WTC11 (cell line): ENCODE measurements at regions not wholly inside any gene's neighbourhood (a gene's known extent, or its start where the extent isn't known, plus 50 kb on each side); places are given as distances from the start of the nearest gene placed in this dataset.

ENCODE experiments used
- ATAC-seq: fragments of 200-7000 bp; cut with Tn5 transposase; 2 replicates; pipeline ENCODE4 v1.10.0; 2021; ENCODE audit warnings: mild to moderate bottlenecking, moderate library complexity
- CTCF ChIA-PET: fragments of 300-600 bp; sonication (Branson Sonifier 250); formaldehyde crosslinking; loops from one replicate; lab custom pipeline; 2021; ENCODE audit warnings: antibody characterized with exemption; lab: Charles Lee
- POLR2A ChIA-PET: fragments of 350-600 bp; sonication (Branson Sonifier 250); formaldehyde crosslinking; loops from one replicate; lab custom pipeline; 2021; ENCODE audit warnings: antibody characterized with exemption; lab: Charles Lee
- DNase-seq: peaks from one replicate; pipeline ENCODE4 v3.0.0; 2021; ENCODE audit warnings: low spot score
- H3K27ac Mint-ChIP-seq: 2 replicates; pipeline ENCODE4 v1.8.0; 2021; ENCODE audit warnings: mixed read lengths
- H3K27me3 Mint-ChIP-seq: 2 replicates; pipeline ENCODE4 v1.8.0; 2021; ENCODE audit warnings: low read depth, mild to moderate bottlenecking, moderate library complexity, mixed read lengths
- H3K36me3 Mint-ChIP-seq: 2 replicates; pipeline ENCODE4 v1.8.0; 2021; ENCODE audit warnings: mixed read lengths
- H3K4me1 Mint-ChIP-seq: 2 replicates; pipeline ENCODE4 v1.8.0; 2022; ENCODE audit warnings: mixed read lengths
- H3K4me3 Mint-ChIP-seq: 2 replicates; pipeline ENCODE4 v1.8.0; 2021; ENCODE audit warnings: mild to moderate bottlenecking, moderate library complexity, mixed read lengths
- H3K9me3 Mint-ChIP-seq: 2 replicates; pipeline ENCODE4 v1.8.0; 2021; ENCODE audit warnings: mixed read lengths
- ATF1 ChIP-seq: sonication (generic); formaldehyde crosslinking; IDR thresholded peaks from 2 replicates; pipeline ENCODE4 v1.8.1; 2023; ENCODE audit warnings: mild to moderate bottlenecking, moderate library complexity, missing genetic modification reagents
- E2F1 ChIP-seq: sonication (generic); formaldehyde crosslinking; IDR thresholded peaks from 2 replicates; pipeline ENCODE4 v1.8.0; 2022; ENCODE audit warnings: mild to moderate bottlenecking, missing genetic modification reagents
- E2F5 ChIP-seq: sonication (generic); formaldehyde crosslinking; IDR thresholded peaks from 2 replicates; pipeline ENCODE4 v1.8.1; 2022; ENCODE audit warnings: mild to moderate bottlenecking, moderate library complexity, missing genetic modification reagents
- ELF4 ChIP-seq: sonication (generic); formaldehyde crosslinking; IDR thresholded peaks from 2 replicates; pipeline ENCODE4 v1.8.1; 2022; ENCODE audit warnings: low read depth, mild to moderate bottlenecking, moderate library complexity, missing genetic modification reagents
- FOXJ3 ChIP-seq: sonication (generic); formaldehyde crosslinking; IDR thresholded peaks from 2 replicates; pipeline ENCODE4 v1.9.0; 2021; ENCODE audit warnings: missing genetic modification reagents, mild to moderate bottlenecking, borderline replicate concordance
- GABPB1 ChIP-seq: sonication (generic); formaldehyde crosslinking; IDR thresholded peaks from 2 replicates; pipeline ENCODE4 v1.8.1; 2023; ENCODE audit warnings: mild to moderate bottlenecking, missing genetic modification reagents
- GRHL2 ChIP-seq: fragments of 250-450 bp; sonication (Bioruptor Pico); IDR thresholded peaks from 2 replicates; pipeline ENCODE4 v1.8.0; 2022; ENCODE audit warnings: mild to moderate bottlenecking, moderate library complexity; ENCODE audit not compliant: insufficient replicate concordance, severe bottlenecking
- GTF2I ChIP-seq: fragments of 250-450 bp; sonication (Bioruptor Pico); conservative IDR thresholded peaks from 2 replicates; pipeline ENCODE4 v1.4.0; 2021; ENCODE audit warnings: mild to moderate bottlenecking
- IRF1 ChIP-seq: sonication (generic); formaldehyde crosslinking; IDR thresholded peaks from 2 replicates; pipeline ENCODE4 v1.8.0; 2023; ENCODE audit warnings: missing genetic modification reagents
- JAZF1 ChIP-seq: fragments of 250-450 bp; sonication (Bioruptor Pico); IDR thresholded peaks from 2 replicates; pipeline ENCODE4 v1.9.0; 2021; ENCODE audit warnings: moderate library complexity, mild to moderate bottlenecking, inconsistent platforms
- MXD4 ChIP-seq: fragments of 250-450 bp; sonication (Bioruptor Pico); IDR thresholded peaks from 2 replicates; pipeline ENCODE4 v1.8.0; 2021; ENCODE audit warnings: mild to moderate bottlenecking, moderate library complexity, borderline replicate concordance
- NFATC4 ChIP-seq: fragments of 250-450 bp; sonication (Bioruptor Pico); IDR thresholded peaks from 2 replicates; pipeline ENCODE4 v1.9.0; 2021; ENCODE audit warnings: mild to moderate bottlenecking
- NFYB ChIP-seq: sonication (generic); formaldehyde crosslinking; conservative IDR thresholded peaks from 2 replicates; pipeline ENCODE4 v1.8.0; 2022; ENCODE audit warnings: low read depth, missing genetic modification reagents
- NR2C2 ChIP-seq: sonication (generic); formaldehyde crosslinking; IDR thresholded peaks from 2 replicates; pipeline ENCODE4 v1.8.0; 2022; ENCODE audit warnings: mild to moderate bottlenecking, missing genetic modification reagents
- NR3C1 ChIP-seq: sonication (generic); formaldehyde crosslinking; conservative IDR thresholded peaks from 2 replicates; pipeline ENCODE4 v1.8.1; 2023; ENCODE audit warnings: low read depth, mild to moderate bottlenecking, missing genetic modification reagents
- OVOL2 ChIP-seq: fragments of 250-450 bp; sonication (Bioruptor Pico); IDR thresholded peaks from 2 replicates; pipeline ENCODE4 v1.9.0; 2021; ENCODE audit warnings: mild to moderate bottlenecking, borderline replicate concordance
- RORB ChIP-seq: fragments of 250-450 bp; sonication (Bioruptor Pico); IDR thresholded peaks from 2 replicates; pipeline ENCODE4 v1.9.0; 2021; ENCODE audit warnings: mild to moderate bottlenecking
- SP1 ChIP-seq: sonication (generic); formaldehyde crosslinking; conservative IDR thresholded peaks from 2 replicates; pipeline ENCODE4 v1.8.1; 2022; ENCODE audit warnings: missing genetic modification reagents
- TCF7 ChIP-seq: sonication (generic); formaldehyde crosslinking; IDR thresholded peaks from 2 replicates; pipeline ENCODE4 v1.8.0; 2022; ENCODE audit warnings: mild to moderate bottlenecking, low read depth, missing genetic modification reagents, moderate library complexity
- TEAD1 ChIP-seq: sonication (generic); formaldehyde crosslinking; IDR thresholded peaks from 2 replicates; pipeline ENCODE4 v1.8.0; 2022; ENCODE audit warnings: mild to moderate bottlenecking, missing genetic modification reagents
- ZNF121 ChIP-seq: sonication (generic); formaldehyde crosslinking; IDR thresholded peaks from 2 replicates; pipeline ENCODE4 v1.8.0; 2023; ENCODE audit warnings: missing genetic modification reagents
- ZNF671 ChIP-seq: fragments of 250-450 bp; sonication (Bioruptor Pico); IDR thresholded peaks from 2 replicates; pipeline ENCODE4 v1.8.0; 2021; ENCODE audit warnings: mild to moderate bottlenecking
- TF ChIP-seq, protein P1 (sequence below): sonication (generic); formaldehyde crosslinking; IDR thresholded peaks from 2 replicates; pipeline ENCODE4 v1.8.0; 2022; ENCODE audit warnings: mild to moderate bottlenecking, missing genetic modification reagents
- TF ChIP-seq, protein P2 (sequence below): sonication (generic); formaldehyde crosslinking; IDR thresholded peaks from 2 replicates; pipeline ENCODE4 v1.8.0; 2022; ENCODE audit warnings: missing genetic modification reagents

DNA sequence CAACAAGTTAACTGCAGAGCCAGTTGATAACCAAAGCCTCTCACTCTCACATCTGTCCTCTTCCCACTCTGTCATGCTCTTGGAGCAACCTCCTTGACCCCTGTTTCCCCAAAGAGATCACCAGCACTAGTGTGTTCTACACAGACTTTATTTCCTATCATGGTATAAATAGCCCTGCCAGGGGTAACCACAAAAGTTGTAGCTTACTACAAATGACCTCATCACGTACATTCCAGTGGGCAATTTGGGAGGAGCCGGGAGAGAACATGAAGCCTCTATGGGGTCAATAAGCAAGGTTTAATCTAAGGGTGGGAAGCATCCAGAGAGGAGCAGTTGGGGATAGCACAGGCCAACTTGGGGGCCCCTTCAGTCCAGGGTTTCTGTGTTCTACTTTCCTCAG, 186.5 kb downstream of the KCNA5 start:
- Mint-ChIP-seq H3K36me3 (peaks cover 15% of the 10 kb centered on the region), H3K4me3 (no peak overlapping the region), H3K9me3 (peaks cover 38% of the 10 kb centered on the region), H3K27ac (no peak overlapping the region), H3K4me1 (no peaks in the 10 kb centered on the region), H3K27me3 (peaks cover 27% of the 10 kb centered on the region)
- no peak for TF ChIP-seq NFYB (CRISPR knock-in tag)
- TF ChIP-seq IRF1 (CRISPR knock-in tag), result no peak
- TF ChIP-seq TCF7, result no peak
- no peak for TF ChIP-seq OVOL2 (CRISPR knock-in tag)
- ATAC-seq (no peak), DNase-seq (no peak)
- CTCF ChIA-PET, result no interaction called here
- POLR2A ChIA-PET, result no interaction called here

DNA sequence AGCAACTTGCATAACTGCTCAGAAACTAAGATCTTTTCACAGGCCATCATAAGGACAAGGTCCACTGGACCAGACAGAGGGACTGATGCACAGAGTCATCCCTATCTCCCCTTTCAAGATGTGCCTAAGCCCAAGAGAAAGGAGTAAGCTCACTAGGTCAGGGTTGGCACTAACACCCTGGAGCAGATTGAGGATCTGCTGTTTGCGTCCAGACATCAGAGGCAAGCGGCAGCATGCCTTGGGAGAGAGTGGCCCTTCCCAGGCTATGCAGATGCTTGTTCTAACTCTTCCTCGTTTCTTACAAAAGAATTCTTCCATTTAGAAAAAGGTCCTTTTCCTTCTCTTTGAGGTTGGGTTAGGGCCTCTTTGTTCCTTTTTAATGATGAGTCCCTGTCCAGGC, 187.2 kb downstream of the KCNA5 start:
- ChIA-PET CTCF (no interaction called here), POLR2A (no interaction called here)
- DNase-seq (no peak), ATAC-seq (no peak)
- Mint-ChIP-seq H3K4me1 (no peaks in the 10 kb centered on the region), H3K27ac (no peak overlapping the region), H3K27me3 (peaks cover 22% of the 10 kb centered on the region), H3K4me3 (no peak overlapping the region), H3K36me3 (peaks cover 15% of the 10 kb centered on the region), H3K9me3 (peaks cover 31% of the 10 kb centered on the region)
- TF ChIP-seq NR2C2 (CRISPR knock-in tag) (no peak), TEAD1 (CRISPR knock-in tag) (no peak), FOXJ3 (CRISPR knock-in tag) (no peak), ELF4 (CRISPR knock-in tag) (no peak), JAZF1 (CRISPR knock-in tag) (no peak), MXD4 (CRISPR knock-in tag) (no peak), SP1 (CRISPR knock-in tag) (no peak), E2F5 (CRISPR knock-in tag) (no peak), GABPB1 (no peak), NR3C1 (no peak), ZNF671 (CRISPR knock-in tag) (no peak), RORB (CRISPR knock-in tag) (no peak), GRHL2 (no peak)
- TF ChIP-seq, protein P1, sequence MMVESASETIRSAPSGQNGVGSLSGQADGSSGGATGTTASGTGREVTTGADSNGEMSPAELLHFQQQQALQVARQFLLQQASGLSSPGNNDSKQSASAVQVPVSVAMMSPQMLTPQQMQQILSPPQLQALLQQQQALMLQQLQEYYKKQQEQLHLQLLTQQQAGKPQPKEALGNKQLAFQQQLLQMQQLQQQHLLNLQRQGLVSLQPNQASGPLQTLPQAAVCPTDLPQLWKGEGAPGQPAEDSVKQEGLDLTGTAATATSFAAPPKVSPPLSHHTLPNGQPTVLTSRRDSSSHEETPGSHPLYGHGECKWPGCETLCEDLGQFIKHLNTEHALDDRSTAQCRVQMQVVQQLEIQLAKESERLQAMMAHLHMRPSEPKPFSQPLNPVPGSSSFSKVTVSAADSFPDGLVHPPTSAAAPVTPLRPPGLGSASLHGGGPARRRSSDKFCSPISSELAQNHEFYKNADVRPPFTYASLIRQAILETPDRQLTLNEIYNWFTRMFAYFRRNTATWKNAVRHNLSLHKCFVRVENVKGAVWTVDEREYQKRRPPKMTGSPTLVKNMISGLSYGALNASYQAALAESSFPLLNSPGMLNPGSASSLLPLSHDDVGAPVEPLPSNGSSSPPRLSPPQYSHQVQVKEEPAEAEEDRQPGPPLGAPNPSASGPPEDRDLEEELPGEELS, result no peak

DNA sequence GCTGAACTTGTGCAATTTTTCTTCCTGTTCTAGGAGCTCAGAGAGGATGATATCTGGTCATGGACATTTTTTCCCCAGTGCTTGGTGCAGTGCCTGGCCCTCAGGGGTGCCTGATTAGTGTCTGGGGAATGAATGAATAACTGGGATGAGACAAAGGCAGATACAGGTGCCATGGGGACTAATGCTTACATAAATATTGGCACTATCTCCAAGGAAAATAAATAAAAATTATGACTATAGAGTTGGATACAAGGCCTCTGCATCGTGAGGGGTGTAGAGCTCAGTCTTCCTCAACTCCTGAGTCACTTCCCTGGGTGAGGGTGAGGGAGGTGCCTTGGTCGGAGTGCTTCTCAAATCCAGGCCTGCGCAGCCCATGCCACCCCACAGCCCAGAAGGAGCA, 188.6 kb downstream of the KCNA5 start:
- DNase-seq (no peak), ATAC-seq (no peak)
- Mint-ChIP-seq H3K9me3 (peaks cover 23% of the 10 kb centered on the region), H3K27me3 (peaks cover 15% of the 10 kb centered on the region), H3K27ac (no peak overlapping the region), H3K4me1 (no peaks in the 10 kb centered on the region), H3K4me3 (no peak overlapping the region), H3K36me3 (peaks cover 13% of the 10 kb centered on the region)
- ChIA-PET POLR2A (no interaction called here), CTCF (interaction anchor here (1.7 kb wide), 1 partner anchor 195 kb away, joined by 5 read pairs; no protein-coding TSS in a partner anchor)
- TF ChIP-seq, protein P1, result no peak
- no peak for TF ChIP-seq GTF2I
- no peak for TF ChIP-seq NFATC4 (CRISPR knock-in tag)
- no peak for TF ChIP-seq ATF1 (CRISPR knock-in tag)
- TF ChIP-seq, protein P2, sequence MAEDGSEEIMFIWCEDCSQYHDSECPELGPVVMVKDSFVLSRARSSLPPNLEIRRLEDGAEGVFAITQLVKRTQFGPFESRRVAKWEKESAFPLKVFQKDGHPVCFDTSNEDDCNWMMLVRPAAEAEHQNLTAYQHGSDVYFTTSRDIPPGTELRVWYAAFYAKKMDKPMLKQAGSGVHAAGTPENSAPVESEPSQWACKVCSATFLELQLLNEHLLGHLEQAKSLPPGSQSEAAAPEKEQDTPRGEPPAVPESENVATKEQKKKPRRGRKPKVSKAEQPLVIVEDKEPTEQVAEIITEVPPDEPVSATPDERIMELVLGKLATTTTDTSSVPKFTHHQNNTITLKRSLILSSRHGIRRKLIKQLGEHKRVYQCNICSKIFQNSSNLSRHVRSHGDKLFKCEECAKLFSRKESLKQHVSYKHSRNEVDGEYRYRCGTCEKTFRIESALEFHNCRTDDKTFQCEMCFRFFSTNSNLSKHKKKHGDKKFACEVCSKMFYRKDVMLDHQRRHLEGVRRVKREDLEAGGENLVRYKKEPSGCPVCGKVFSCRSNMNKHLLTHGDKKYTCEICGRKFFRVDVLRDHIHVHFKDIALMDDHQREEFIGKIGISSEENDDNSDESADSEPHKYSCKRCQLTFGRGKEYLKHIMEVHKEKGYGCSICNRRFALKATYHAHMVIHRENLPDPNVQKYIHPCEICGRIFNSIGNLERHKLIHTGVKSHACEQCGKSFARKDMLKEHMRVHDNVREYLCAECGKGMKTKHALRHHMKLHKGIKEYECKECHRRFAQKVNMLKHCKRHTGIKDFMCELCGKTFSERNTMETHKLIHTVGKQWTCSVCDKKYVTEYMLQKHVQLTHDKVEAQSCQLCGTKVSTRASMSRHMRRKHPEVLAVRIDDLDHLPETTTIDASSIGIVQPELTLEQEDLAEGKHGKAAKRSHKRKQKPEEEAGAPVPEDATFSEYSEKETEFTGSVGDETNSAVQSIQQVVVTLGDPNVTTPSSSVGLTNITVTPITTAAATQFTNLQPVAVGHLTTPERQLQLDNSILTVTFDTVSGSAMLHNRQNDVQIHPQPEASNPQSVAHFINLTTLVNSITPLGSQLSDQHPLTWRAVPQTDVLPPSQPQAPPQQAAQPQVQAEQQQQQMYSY (CRISPR knock-in tag), result no peak
- TF ChIP-seq E2F5 (CRISPR knock-in tag), result no peak
- no peak for TF ChIP-seq ZNF121 (CRISPR knock-in tag)
- no peak for TF ChIP-seq E2F1 (CRISPR knock-in tag)
